Lower leg skin (tissue), 3 donors: ENCODE measurements at regions not wholly inside any gene's neighbourhood (a gene's known extent, or its start where the extent isn't known, plus 50 kb on each side); places are given as distances from the start of the nearest gene placed in this dataset.

Source experiments
- CTCF ChIP-seq, 3 donors: fragments of 450-650 bp; IDR thresholded peaks; one replicate each; pipeline ENCODE4 v1.5.1; 2016; ENCODE audit warnings: antibody characterized with exemption in 3 of 3, mild to moderate bottlenecking in 3 of 3, moderate library complexity in 2 of 3
- POLR2A ChIP-seq, 2 donors: fragments of 450-650 bp; IDR thresholded peaks; one replicate each; pipeline ENCODE4 v1.6.1; 2016 to 2017; ENCODE audit warnings: antibody characterized with exemption in 2 of 2, mild to moderate bottlenecking in 1 of 2, moderate library complexity in 1 of 2

- no peak for TF ChIP-seq CTCF (IDR thresholded peaks at IDR 0.05)
- no peak for TF ChIP-seq POLR2A (IDR thresholded peaks at IDR 0.05)
These were observed 154.1 kb upstream of the CPEB2 start for GRCh38 chr4:14848229-14848628.
